Choroid plexus epithelial cell (primary cell): ENCODE measurements at regions not wholly inside any gene's neighbourhood (a gene's known extent, or its start where the extent isn't known, plus 50 kb on each side); places are given as distances from the start of the nearest gene placed in this dataset.

Source experiments
- DNase-seq: peaks from one replicate; pipeline ENCODE4 v3.0.0-alpha.2; 2010; ENCODE audit warnings: low read depth
- H3K4me3 ChIP-seq: 2 replicates; pipeline ENCODE4 v1.5.1; 2011; ENCODE audit warnings: low read depth, mild to moderate bottlenecking, control low read depth, low read length, moderate library complexity
- TF ChIP-seq, protein P1 (sequence below): conservative IDR thresholded peaks from 2 replicates; pipeline ENCODE4 v1.5.1; 2011; ENCODE audit warnings: low read depth, mild to moderate bottlenecking, control low read depth, inconsistent platforms, low read length, moderate library complexity

DNA sequence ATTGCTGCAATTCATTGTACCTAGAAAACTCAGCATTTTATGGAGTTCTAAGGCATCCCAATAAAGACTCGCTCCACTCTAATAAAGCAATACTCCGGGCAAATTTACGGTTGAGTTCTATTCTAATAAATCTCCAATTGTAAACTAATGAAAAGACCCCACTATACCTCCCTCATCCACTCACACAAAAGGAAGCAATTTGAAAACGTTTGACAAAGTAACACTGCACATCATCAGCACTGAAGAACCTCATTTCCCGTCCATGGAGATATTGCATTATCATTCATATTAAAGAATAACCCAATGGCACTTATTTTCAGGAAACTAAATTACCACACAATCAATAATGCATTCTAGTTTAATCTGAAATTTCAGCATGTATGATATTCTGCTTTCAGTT lies 111.0 kb upstream of the LMO3 start:
- no peak overlapping the region for H3K4me3 ChIP-seq
- no peak for DNase-seq
- TF ChIP-seq, protein P1, sequence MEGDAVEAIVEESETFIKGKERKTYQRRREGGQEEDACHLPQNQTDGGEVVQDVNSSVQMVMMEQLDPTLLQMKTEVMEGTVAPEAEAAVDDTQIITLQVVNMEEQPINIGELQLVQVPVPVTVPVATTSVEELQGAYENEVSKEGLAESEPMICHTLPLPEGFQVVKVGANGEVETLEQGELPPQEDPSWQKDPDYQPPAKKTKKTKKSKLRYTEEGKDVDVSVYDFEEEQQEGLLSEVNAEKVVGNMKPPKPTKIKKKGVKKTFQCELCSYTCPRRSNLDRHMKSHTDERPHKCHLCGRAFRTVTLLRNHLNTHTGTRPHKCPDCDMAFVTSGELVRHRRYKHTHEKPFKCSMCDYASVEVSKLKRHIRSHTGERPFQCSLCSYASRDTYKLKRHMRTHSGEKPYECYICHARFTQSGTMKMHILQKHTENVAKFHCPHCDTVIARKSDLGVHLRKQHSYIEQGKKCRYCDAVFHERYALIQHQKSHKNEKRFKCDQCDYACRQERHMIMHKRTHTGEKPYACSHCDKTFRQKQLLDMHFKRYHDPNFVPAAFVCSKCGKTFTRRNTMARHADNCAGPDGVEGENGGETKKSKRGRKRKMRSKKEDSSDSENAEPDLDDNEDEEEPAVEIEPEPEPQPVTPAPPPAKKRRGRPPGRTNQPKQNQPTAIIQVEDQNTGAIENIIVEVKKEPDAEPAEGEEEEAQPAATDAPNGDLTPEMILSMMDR = no peak

DNA sequence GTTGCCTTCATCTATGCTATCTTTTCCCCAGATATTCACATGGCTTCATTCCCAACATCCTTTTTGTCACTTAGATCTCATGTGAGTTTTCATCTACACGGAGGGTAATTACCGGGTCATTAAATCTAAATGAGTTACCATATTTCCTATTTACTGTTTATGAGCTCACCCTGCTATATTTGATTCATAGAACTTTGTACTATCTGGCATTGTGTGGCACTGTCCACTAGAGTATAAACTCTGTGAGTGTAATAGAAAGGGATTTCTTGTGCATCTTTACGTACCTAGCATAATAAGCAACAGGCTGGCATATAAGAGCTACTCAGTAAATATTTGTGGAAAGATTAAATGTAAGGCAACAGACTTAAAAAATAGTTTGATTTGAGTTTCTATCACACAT lies 86.1 kb upstream of the LMO3 start:
- TF ChIP-seq, protein P1 = no peak
- H3K4me3 ChIP-seq = no peak overlapping the region
- no peak for DNase-seq

DNA sequence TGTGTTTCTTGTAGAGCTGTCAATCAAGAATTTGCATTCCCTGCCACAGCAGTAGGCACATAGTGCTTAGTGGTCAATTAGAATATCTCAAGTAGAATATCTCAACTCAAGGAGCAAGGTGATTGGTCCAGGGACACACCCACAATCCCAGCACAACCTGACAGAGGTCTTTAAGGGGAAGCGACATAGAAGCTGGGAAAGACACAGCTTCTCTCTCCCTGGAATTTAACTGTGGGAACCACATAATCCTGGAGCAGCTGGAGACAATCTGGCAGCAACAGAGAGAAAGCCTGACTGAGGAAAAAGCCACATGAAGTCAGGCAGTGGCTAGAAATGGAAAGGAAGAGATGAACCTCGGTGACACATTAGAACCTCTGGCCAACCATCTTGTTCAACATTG lies 85.7 kb upstream of the LMO3 start:
- DNase-seq = no peak
- TF ChIP-seq, protein P1 = no peak
- H3K4me3 ChIP-seq = no peak overlapping the region

DNA sequence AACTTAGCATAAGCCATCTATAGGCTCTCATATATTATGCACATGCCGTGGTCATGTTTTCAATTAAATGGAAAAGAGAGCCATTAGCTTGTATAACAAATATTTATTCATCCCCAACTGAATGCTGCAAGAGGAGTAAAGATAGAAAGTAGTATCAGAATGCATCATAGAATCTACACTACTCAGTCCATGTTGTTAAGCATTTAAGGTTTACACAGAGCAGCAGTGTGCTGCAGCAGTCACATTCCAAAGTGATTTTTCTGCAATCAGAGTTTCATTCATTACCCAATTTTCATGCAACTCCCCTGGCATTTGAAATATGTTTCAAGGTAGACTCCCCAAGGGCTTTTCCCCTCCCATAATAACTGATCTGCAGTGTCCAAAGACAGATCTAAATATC lies 82.2 kb upstream of the LMO3 start:
- no peak for DNase-seq
- no peak overlapping the region for H3K4me3 ChIP-seq
- TF ChIP-seq, protein P1 = no peak

DNA sequence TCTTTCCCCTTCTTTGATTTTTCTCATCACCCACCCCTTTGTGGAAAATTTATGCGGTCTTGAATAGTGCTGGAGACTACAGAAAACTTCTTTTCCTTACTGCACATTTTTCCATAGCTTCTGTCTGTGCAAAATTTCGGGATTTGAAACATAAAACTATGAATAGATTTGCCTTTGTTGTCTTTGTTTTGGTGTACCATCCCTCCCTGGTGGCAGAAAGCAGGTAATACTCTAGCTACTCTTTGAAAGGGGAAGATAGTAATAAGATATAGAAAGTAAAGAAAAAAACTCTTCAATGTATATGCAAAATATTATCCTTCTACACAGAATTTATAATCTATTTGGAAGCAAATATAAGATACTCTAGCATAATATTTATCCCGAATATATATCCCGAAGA lies 79.1 kb upstream of the LMO3 start:
- TF ChIP-seq, protein P1 = no peak
- no peak for DNase-seq
- H3K4me3 ChIP-seq = no peak overlapping the region

DNA sequence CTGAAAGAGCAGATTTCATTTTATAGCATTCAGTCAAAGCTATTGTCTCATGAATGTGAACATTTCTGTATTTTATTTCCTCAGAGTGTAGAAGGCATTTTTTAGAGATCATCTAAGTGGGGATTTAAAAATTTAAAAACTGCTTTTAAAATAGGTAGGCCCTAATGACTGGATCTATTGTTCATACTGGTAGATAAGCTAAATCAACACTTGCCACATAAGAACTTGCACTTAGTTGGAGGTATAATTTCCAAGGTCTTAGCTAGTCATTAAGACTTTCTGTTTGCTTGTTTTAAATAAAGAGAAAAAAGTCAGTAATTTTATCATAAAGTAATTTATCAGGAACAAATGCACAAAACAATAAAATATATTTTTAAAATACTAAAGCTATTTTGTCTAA lies 75.2 kb upstream of the LMO3 start:
- H3K4me3 ChIP-seq = no peak overlapping the region
- TF ChIP-seq, protein P1 = no peak
- no peak for DNase-seq

DNA sequence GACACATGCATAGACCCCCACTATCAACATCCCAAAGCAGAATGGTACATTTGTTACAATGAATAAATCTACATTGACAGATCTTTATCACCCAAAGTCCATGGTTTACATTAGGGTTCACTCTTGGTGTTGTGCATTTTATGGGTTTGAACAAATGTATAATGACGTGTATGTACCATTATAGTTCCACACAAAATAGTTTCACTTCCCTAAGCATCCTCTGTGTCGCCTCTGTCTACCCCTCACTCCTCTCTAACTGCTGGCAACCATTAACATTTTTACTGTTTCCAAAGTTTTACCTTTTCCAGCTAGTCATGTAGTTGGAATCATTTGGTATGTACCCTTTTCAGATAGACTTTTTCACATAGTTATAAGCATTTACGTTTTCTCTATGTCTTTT lies 69.5 kb upstream of the LMO3 start:
- H3K4me3 ChIP-seq = no peak overlapping the region
- no peak for DNase-seq
- TF ChIP-seq, protein P1 = no peak
